SK-N-SH (cell line): ENCODE measurements at regions not wholly inside any gene's neighbourhood (a gene's known extent, or its start where the extent isn't known, plus 50 kb on each side); places are given as distances from the start of the nearest gene placed in this dataset.

ENCODE experiments used
- CTCF ChIA-PET: fragments of 300-600, 350-600 bp; formaldehyde crosslinking; extraction: SDS; loops from one replicate; lab custom pipeline; 2021; lab: Yijun Ruan, JAX
- POLR2A ChIA-PET: fragments of 350-600 bp; sonication (Branson Sonifier 250); formaldehyde crosslinking; extraction: SDS; loops from one replicate; lab custom pipeline; 2020; ENCODE audit warnings: antibody characterized with exemption, inconsistent platforms; lab: Yijun Ruan, JAX
- DNase-seq: peaks from one replicate; pipeline ENCODE4 v3.0.0; 2012
- H2AFZ ChIP-seq: fragments of 200-600 bp; sonication (generic); 2 replicates; pipeline ENCODE4 v1.8.1; 2016; ENCODE audit warnings: antibody characterized with exemption, mild to moderate bottlenecking, low read depth
- H3F3A ChIP-seq: fragments of 200-600 bp; sonication (generic); replicated peaks from 2 replicates; pipeline ENCODE3; 2016; ENCODE audit warnings: antibody characterized with exemption, mild to moderate bottlenecking; ENCODE audit not compliant: insufficient read depth
- H3K27ac ChIP-seq, 2 experiments: fragments of 200-500 bp in 1 of 2; fragments of 200-600 bp in 1 of 2; sonication (Bioruptor generic) in 1 of 2; sonication (generic), shearing (Covaris generic) in 1 of 2; 2 replicates each; pipeline versions ENCODE4 v1.5.1 to v1.6.1; 2014 to 2016; ENCODE audit warnings: low read depth in 2 of 2, inconsistent platforms in 1 of 2, low read length in 1 of 2, mild to moderate bottlenecking in 1 of 2, mixed read lengths in 1 of 2
- H3K27me3 ChIP-seq: fragments of 200-600 bp; sonication (generic), shearing (Covaris generic); 2 replicates; pipeline ENCODE4 v1.6.1; 2016; ENCODE audit warnings: mixed run types; ENCODE audit not compliant: insufficient read depth
- H3K36me3 ChIP-seq, 2 experiments: fragments of 200-500 bp in 1 of 2; fragments of 200-600 bp in 1 of 2; sonication (Bioruptor generic) in 1 of 2; sonication (generic) in 1 of 2; replicated peaks in 1 of 2; 2 replicates each; pipeline versions ENCODE3 to v1.5.1; 2014 to 2016; ENCODE audit warnings: low read length in 1 of 2, mild to moderate bottlenecking in 1 of 2; ENCODE audit not compliant: insufficient read depth in 2 of 2, control insufficient read depth in 1 of 2
- H3K4me1 ChIP-seq, 2 experiments: fragments of 200-500 bp in 1 of 2; fragments of 200-600 bp in 1 of 2; sonication (Bioruptor generic) in 1 of 2; sonication (generic), shearing (Covaris generic) in 1 of 2; 2 replicates each; pipeline versions ENCODE4 v1.5.1 to v1.6.1; 2014 to 2016; ENCODE audit warnings: low read depth in 1 of 2, low read length in 1 of 2, mixed run types in 1 of 2; ENCODE audit not compliant: insufficient read depth in 2 of 2, control insufficient read depth in 1 of 2
- H3K4me2 ChIP-seq: fragments of 200-600 bp; sonication (generic), shearing (Covaris generic); 2 replicates; pipeline ENCODE4 v1.6.1; 2017; ENCODE audit warnings: mixed run types
- H3K4me3 ChIP-seq, 2 experiments: fragments of 200-500 bp in 1 of 2; fragments of 200-600 bp in 1 of 2; sonication (Bioruptor generic) in 1 of 2; sonication (generic), shearing (Covaris generic) in 1 of 2; 2 replicates each; pipeline versions ENCODE4 v1.5.1 to v1.8.1; 2014 to 2016; ENCODE audit warnings: low read depth in 2 of 2, inconsistent platforms in 1 of 2, low read length in 1 of 2, mild to moderate bottlenecking in 1 of 2, mixed read lengths in 1 of 2, moderate library complexity in 1 of 2
- H3K79me2 ChIP-seq: fragments of 200-600 bp; sonication (generic); 2 replicates; pipeline ENCODE4 v1.8.1; 2017; ENCODE audit warnings: mild to moderate bottlenecking; ENCODE audit not compliant: insufficient read depth
- H3K9ac ChIP-seq: fragments of 200-600 bp; sonication (generic); 2 replicates; pipeline ENCODE4 v1.6.1; 2017; ENCODE audit warnings: mixed run types
- H3K9me2 ChIP-seq: fragments of 200-600 bp; sonication (generic); 2 replicates; pipeline ENCODE4 v1.6.1; 2017; ENCODE audit warnings: mixed run types
- H3K9me3 ChIP-seq: fragments of 200-600 bp; sonication (generic); 2 replicates; pipeline ENCODE4 v1.6.1; 2017; ENCODE audit warnings: mixed run types, mild to moderate bottlenecking, moderate library complexity
- H4K20me1 ChIP-seq: fragments of 200-600 bp; sonication (generic); 2 replicates; pipeline ENCODE4 v1.6.1; 2017; ENCODE audit warnings: mild to moderate bottlenecking, mixed run types; ENCODE audit not compliant: insufficient read depth
- EZH2phosphoT487 ChIP-seq: fragments of 200-600 bp; sonication (generic); IDR thresholded peaks from 2 replicates; pipeline ENCODE4 v1.6.1; 2017; ENCODE audit warnings: low read depth, mixed run types, mild to moderate bottlenecking, antibody characterized with exemption, moderate library complexity, borderline replicate concordance
- FOSL2 ChIP-seq: IDR thresholded peaks from 2 replicates; pipeline ENCODE4 v1.4.0; 2012; ENCODE audit warnings: low read depth, mild to moderate bottlenecking, moderate library complexity, borderline replicate concordance
- GABPA ChIP-seq: IDR thresholded peaks from 2 replicates; pipeline ENCODE4 v1.4.0; 2012; ENCODE audit warnings: low read depth, mild to moderate bottlenecking
- GATA2 ChIP-seq: sonication (generic); formaldehyde crosslinking; IDR thresholded peaks from 2 replicates; pipeline ENCODE4 v1.5.0; 2020; ENCODE audit warnings: mild to moderate bottlenecking, missing genetic modification reagents
- JUND ChIP-seq: IDR thresholded peaks from 2 replicates; pipeline ENCODE4 v1.4.0; 2012
- NRF1 ChIP-seq: IDR thresholded peaks from 2 replicates; pipeline ENCODE4 v1.6.1; 2012; ENCODE audit warnings: low read depth, mild to moderate bottlenecking, low read length
- POLR2AphosphoS5 ChIP-seq: IDR thresholded peaks from 2 replicates; pipeline ENCODE4 v1.6.1; 2012; ENCODE audit warnings: low read depth, low read length
- RAD21 ChIP-seq: IDR thresholded peaks from 2 replicates; pipeline ENCODE4 v1.6.1; 2012; ENCODE audit warnings: mild to moderate bottlenecking, low read length
- RXRA ChIP-seq: IDR thresholded peaks from 2 replicates; pipeline ENCODE4 v1.4.0; 2012; ENCODE audit warnings: low read depth, mild to moderate bottlenecking, borderline replicate concordance
- SMC3 ChIP-seq: IDR thresholded peaks from 2 replicates; pipeline ENCODE4 v1.6.1; 2012; ENCODE audit warnings: low read depth, low read length, improper control_type of control experiment
- YY1 ChIP-seq: IDR thresholded peaks from 2 replicates; pipeline ENCODE4 v1.4.0; 2012; ENCODE audit warnings: low read depth, mild to moderate bottlenecking
- WGBS: methylation state at CpG from one replicate; pipeline ENCODE4 v1.1.6; 2017; ENCODE audit warnings: low lambda C conversion rate; 5-methylcytosine and 5-hydroxymethylcytosine counted together
- TF ChIP-seq, protein P1 (sequence below): fragments of 150-350 bp; IDR thresholded peaks from 2 replicates; pipeline ENCODE4 v1.6.1; 2016; ENCODE audit warnings: mild to moderate bottlenecking, low read depth, low read length
- TF ChIP-seq, protein P2 (sequence below): IDR thresholded peaks from 2 replicates; pipeline ENCODE4 v1.4.0; 2012; ENCODE audit warnings: low read depth, borderline replicate concordance

DNA sequence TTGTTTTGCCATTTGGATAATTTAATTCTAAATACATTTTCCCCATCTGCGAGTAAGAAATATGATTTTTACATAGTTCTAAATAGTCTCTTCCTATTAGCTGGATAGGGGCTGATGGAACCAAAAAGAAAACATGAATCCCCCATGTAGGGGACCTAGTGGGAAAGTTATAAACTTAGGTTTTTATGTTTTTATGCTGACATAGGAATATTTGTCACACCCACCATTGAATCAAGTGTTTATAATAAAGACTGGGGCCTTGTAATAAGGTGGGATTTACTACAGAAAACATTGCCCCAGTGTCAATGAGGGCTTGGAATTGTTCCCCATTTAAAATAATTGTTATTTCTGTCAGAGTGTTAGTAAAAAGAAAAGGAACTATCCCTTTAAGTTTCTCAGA, 2506.6 kb downstream of the PCDH7 start:
- Histone ChIP-seq H4K20me1 (no peaks in the 10 kb centered on the region), H2AFZ (no peak overlapping the region), H3K27ac (no peak overlapping the region), H3K36me3 (no peaks in the 10 kb centered on the region), H3K27me3 (no peaks in the 10 kb centered on the region), H3K4me2 (no peak overlapping the region), H3K9ac (no peak overlapping the region), H3K79me2 (no peaks in the 10 kb centered on the region), H3F3A (no peaks in the 10 kb centered on the region), H3K9me2 (no peaks in the 10 kb centered on the region), H3K4me1 (no peaks in the 10 kb centered on the region), H3K4me3 (no peak overlapping the region), H3K9me3 (no peaks in the 10 kb centered on the region)
- POLR2A ChIA-PET, result no interaction called here
- TF ChIP-seq NRF1 (no peak), YY1 (no peak), EZH2phosphoT487 (no peak), RAD21 (no peak), GABPA (no peak), POLR2AphosphoS5 (no peak), RXRA (no peak)
- TF ChIP-seq, protein P1, sequence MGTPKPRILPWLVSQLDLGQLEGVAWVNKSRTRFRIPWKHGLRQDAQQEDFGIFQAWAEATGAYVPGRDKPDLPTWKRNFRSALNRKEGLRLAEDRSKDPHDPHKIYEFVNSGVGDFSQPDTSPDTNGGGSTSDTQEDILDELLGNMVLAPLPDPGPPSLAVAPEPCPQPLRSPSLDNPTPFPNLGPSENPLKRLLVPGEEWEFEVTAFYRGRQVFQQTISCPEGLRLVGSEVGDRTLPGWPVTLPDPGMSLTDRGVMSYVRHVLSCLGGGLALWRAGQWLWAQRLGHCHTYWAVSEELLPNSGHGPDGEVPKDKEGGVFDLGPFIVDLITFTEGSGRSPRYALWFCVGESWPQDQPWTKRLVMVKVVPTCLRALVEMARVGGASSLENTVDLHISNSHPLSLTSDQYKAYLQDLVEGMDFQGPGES, result no peak
- TF ChIP-seq, protein P2, sequence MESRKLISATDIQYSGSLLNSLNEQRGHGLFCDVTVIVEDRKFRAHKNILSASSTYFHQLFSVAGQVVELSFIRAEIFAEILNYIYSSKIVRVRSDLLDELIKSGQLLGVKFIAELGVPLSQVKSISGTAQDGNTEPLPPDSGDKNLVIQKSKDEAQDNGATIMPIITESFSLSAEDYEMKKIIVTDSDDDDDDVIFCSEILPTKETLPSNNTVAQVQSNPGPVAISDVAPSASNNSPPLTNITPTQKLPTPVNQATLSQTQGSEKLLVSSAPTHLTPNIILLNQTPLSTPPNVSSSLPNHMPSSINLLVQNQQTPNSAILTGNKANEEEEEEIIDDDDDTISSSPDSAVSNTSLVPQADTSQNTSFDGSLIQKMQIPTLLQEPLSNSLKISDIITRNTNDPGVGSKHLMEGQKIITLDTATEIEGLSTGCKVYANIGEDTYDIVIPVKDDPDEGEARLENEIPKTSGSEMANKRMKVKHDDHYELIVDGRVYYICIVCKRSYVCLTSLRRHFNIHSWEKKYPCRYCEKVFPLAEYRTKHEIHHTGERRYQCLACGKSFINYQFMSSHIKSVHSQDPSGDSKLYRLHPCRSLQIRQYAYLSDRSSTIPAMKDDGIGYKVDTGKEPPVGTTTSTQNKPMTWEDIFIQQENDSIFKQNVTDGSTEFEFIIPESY, result no peak
- CTCF ChIA-PET, result no interaction called here
- WGBS, result 0% methylated on average over 1 of the region's 1 CpG
- no peak for DNase-seq

GRCh38 chr4:33255094-33255493, 2534.9 kb downstream of the PCDH7 start:
- Histone ChIP-seq H3K36me3 (no peaks in the 10 kb centered on the region), H3K9me2 (no peaks in the 10 kb centered on the region), H3K79me2 (no peaks in the 10 kb centered on the region), H3K4me2 (no peak overlapping the region), H3F3A (no peaks in the 10 kb centered on the region), H3K9me3 (no peaks in the 10 kb centered on the region), H4K20me1 (no peaks in the 10 kb centered on the region), H3K9ac (no peak overlapping the region), H3K4me3 (no peak overlapping the region), H3K4me1 (no peaks in the 10 kb centered on the region), H3K27ac (no peak overlapping the region), H3K27me3 (peaks cover 4% of the 10 kb centered on the region; the same call in 1 of the 2 replicates), H2AFZ (no peak overlapping the region)
- WGBS, result 18% methylated on average over 10 of the region's 10 CpGs
- TF ChIP-seq FOSL2, result no peak
- no peak for TF ChIP-seq GATA2
- TF ChIP-seq JUND, result no peak
- no peak for TF ChIP-seq SMC3
- ChIA-PET CTCF (no interaction called here), POLR2A (no interaction called here)
- DNase-seq, result no peak
